Activated naive CD4-positive, alpha-beta T cell treated with anti-CD3 and anti-CD28 coated beads, Interleukin-2, amount 50 U/mL, for 24 hours (primary cell): ENCODE measurements at regions not wholly inside any gene's neighbourhood (a gene's known extent, or its start where the extent isn't known, plus 50 kb on each side); places are given as distances from the start of the nearest gene placed in this dataset.

Experiments
- H3K27ac Mint-ChIP-seq: one replicate; pipeline ENCODE4 v1.8.0; 2021; ENCODE audit warnings: mild to moderate bottlenecking, mixed read lengths
- H3K27me3 Mint-ChIP-seq: one replicate; pipeline ENCODE4 v1.8.0; 2021; ENCODE audit warnings: mixed read lengths
- H3K36me3 Mint-ChIP-seq: one replicate; pipeline ENCODE4 v1.8.0; 2021; ENCODE audit warnings: mixed read lengths
- H3K4me1 Mint-ChIP-seq: one replicate; pipeline ENCODE4 v1.8.0; 2021; ENCODE audit warnings: mixed read lengths
- H3K4me3 Mint-ChIP-seq: one replicate; pipeline ENCODE4 v1.8.0; 2021; ENCODE audit warnings: mild to moderate bottlenecking, mixed read lengths
- H3K9me3 Mint-ChIP-seq: one replicate; pipeline ENCODE4 v1.8.0; 2021; ENCODE audit warnings: mixed read lengths

GRCh38 chr10:10317151-10317550 lies 700.5 kb upstream of the CELF2 start:
- no peak overlapping the region for H3K4me3 Mint-ChIP-seq
- no peaks in the 10 kb centered on the region for H3K4me1 Mint-ChIP-seq
- H3K36me3 Mint-ChIP-seq: no peaks in the 10 kb centered on the region
- H3K9me3 Mint-ChIP-seq: no peaks in the 10 kb centered on the region
- H3K27ac Mint-ChIP-seq: no peak overlapping the region
- H3K27me3 Mint-ChIP-seq: peaks cover 12% of the 10 kb centered on the region

- no peaks in the 10 kb centered on the region for H3K36me3 Mint-ChIP-seq
- no peak overlapping the region for H3K4me3 Mint-ChIP-seq
- H3K9me3 Mint-ChIP-seq: no peaks in the 10 kb centered on the region
- no peaks in the 10 kb centered on the region for H3K4me1 Mint-ChIP-seq
- H3K27me3 Mint-ChIP-seq: peaks cover 12% of the 10 kb centered on the region
- no peak overlapping the region for H3K27ac Mint-ChIP-seq
Measured at GRCh38 chr10:10318856-10319255, 698.8 kb upstream of the CELF2 start.

- Mint-ChIP-seq H3K4me1 (no peaks in the 10 kb centered on the region), H3K27ac (no peak overlapping the region), H3K36me3 (no peaks in the 10 kb centered on the region), H3K27me3 (peaks cover 11% of the 10 kb centered on the region), H3K4me3 (no peak overlapping the region), H3K9me3 (no peaks in the 10 kb centered on the region)
Measured at GRCh38 chr10:10320956-10321355, 696.7 kb upstream of the CELF2 start.

- Mint-ChIP-seq H3K36me3 (no peaks in the 10 kb centered on the region), H3K27ac (no peak overlapping the region), H3K27me3 (peaks cover 14% of the 10 kb centered on the region), H3K9me3 (no peaks in the 10 kb centered on the region), H3K4me1 (no peaks in the 10 kb centered on the region), H3K4me3 (no peak overlapping the region)
Measured at GRCh38 chr10:10326116-10326515, 691.6 kb upstream of the CELF2 start.

GRCh38 chr10:10327934-10328333 lies 689.7 kb upstream of the CELF2 start:
- Mint-ChIP-seq H3K36me3 (no peaks in the 10 kb centered on the region), H3K4me3 (no peak overlapping the region), H3K9me3 (no peaks in the 10 kb centered on the region), H3K4me1 (no peaks in the 10 kb centered on the region), H3K27ac (no peak overlapping the region), H3K27me3 (peaks cover 12% of the 10 kb centered on the region)

- H3K4me1 Mint-ChIP-seq: no peaks in the 10 kb centered on the region
- H3K4me3 Mint-ChIP-seq: no peak overlapping the region
- no peak overlapping the region for H3K27ac Mint-ChIP-seq
- peaks cover 19% of the 10 kb centered on the region for H3K27me3 Mint-ChIP-seq
- no peaks in the 10 kb centered on the region for H3K9me3 Mint-ChIP-seq
- H3K36me3 Mint-ChIP-seq: no peaks in the 10 kb centered on the region
Measured at GRCh38 chr10:10330418-10330817, 687.3 kb upstream of the CELF2 start.

- Mint-ChIP-seq H3K27ac (no peak overlapping the region), H3K4me3 (no peak overlapping the region), H3K9me3 (no peaks in the 10 kb centered on the region), H3K36me3 (no peaks in the 10 kb centered on the region), H3K27me3 (peaks cover 25% of the 10 kb centered on the region), H3K4me1 (no peaks in the 10 kb centered on the region)
Measured at GRCh38 chr10:10332786-10333185, 684.9 kb upstream of the CELF2 start.

- H3K27me3 Mint-ChIP-seq: peaks cover 22% of the 10 kb centered on the region
- H3K36me3 Mint-ChIP-seq: no peaks in the 10 kb centered on the region
- no peaks in the 10 kb centered on the region for H3K9me3 Mint-ChIP-seq
- H3K27ac Mint-ChIP-seq: no peak overlapping the region
- no peaks in the 10 kb centered on the region for H3K4me1 Mint-ChIP-seq
- H3K4me3 Mint-ChIP-seq: no peak overlapping the region
Measured at GRCh38 chr10:10333622-10334021, 684.0 kb upstream of the CELF2 start.

GRCh38 chr10:10338339-10338738 lies 679.3 kb upstream of the CELF2 start:
- H3K27ac Mint-ChIP-seq: no peak overlapping the region
- no peaks in the 10 kb centered on the region for H3K36me3 Mint-ChIP-seq

GRCh38 chr10:10346390-10347150 lies 671.1 kb upstream of the CELF2 start:
- Mint-ChIP-seq H3K4me3 (no peak overlapping the region), H3K36me3 (no peaks in the 10 kb centered on the region), H3K9me3 (peaks cover 3% of the 10 kb centered on the region), H3K27me3 (peaks cover 1% of the 10 kb centered on the region), H3K4me1 (no peaks in the 10 kb centered on the region), H3K27ac (no peak overlapping the region)

More at GRCh38 chr10:10338339-10338738, 679.3 kb upstream of the CELF2 start:
- H3K4me3 Mint-ChIP-seq: no peak overlapping the region
- H3K9me3 Mint-ChIP-seq: no peaks in the 10 kb centered on the region
- peaks cover 16% of the 10 kb centered on the region for H3K27me3 Mint-ChIP-seq
- no peaks in the 10 kb centered on the region for H3K4me1 Mint-ChIP-seq

GRCh38 chr10:10350050-10350449 lies 667.6 kb upstream of the CELF2 start:
- Mint-ChIP-seq H3K27ac (no peak overlapping the region), H3K36me3 (no peaks in the 10 kb centered on the region), H3K4me3 (no peak overlapping the region), H3K9me3 (no peaks in the 10 kb centered on the region), H3K27me3 (peaks cover 1% of the 10 kb centered on the region), H3K4me1 (no peaks in the 10 kb centered on the region)

GRCh38 chr10:10351451-10351850 lies 666.2 kb upstream of the CELF2 start:
- H3K27me3 Mint-ChIP-seq: no peaks in the 10 kb centered on the region
- no peak overlapping the region for H3K27ac Mint-ChIP-seq

GRCh38 chr10:10353326-10353868 lies 664.3 kb upstream of the CELF2 start:
- Mint-ChIP-seq H3K4me1 (no peaks in the 10 kb centered on the region), H3K36me3 (no peaks in the 10 kb centered on the region), H3K27me3 (peaks cover 2% of the 10 kb centered on the region), H3K27ac (no peak overlapping the region), H3K9me3 (no peaks in the 10 kb centered on the region), H3K4me3 (no peak overlapping the region)

More at GRCh38 chr10:10351451-10351850, 666.2 kb upstream of the CELF2 start:
- no peaks in the 10 kb centered on the region for H3K4me1 Mint-ChIP-seq
- no peak overlapping the region for H3K4me3 Mint-ChIP-seq
- H3K36me3 Mint-ChIP-seq: no peaks in the 10 kb centered on the region
- H3K9me3 Mint-ChIP-seq: no peaks in the 10 kb centered on the region

- H3K4me1 Mint-ChIP-seq: no peaks in the 10 kb centered on the region
- no peak overlapping the region for H3K27ac Mint-ChIP-seq
- H3K9me3 Mint-ChIP-seq: no peaks in the 10 kb centered on the region
Measured at GRCh38 chr10:10359263-10359662, 658.4 kb upstream of the CELF2 start.

GRCh38 chr10:10361301-10361885 lies 656.3 kb upstream of the CELF2 start:
- Mint-ChIP-seq H3K27me3 (peaks cover 10% of the 10 kb centered on the region), H3K9me3 (no peaks in the 10 kb centered on the region), H3K27ac (no peak overlapping the region), H3K4me3 (no peak overlapping the region), H3K36me3 (no peaks in the 10 kb centered on the region), H3K4me1 (no peaks in the 10 kb centered on the region)

More at GRCh38 chr10:10359263-10359662, 658.4 kb upstream of the CELF2 start:
- Mint-ChIP-seq H3K4me3 (no peak overlapping the region), H3K27me3 (peaks cover 10% of the 10 kb centered on the region), H3K36me3 (no peaks in the 10 kb centered on the region)

GRCh38 chr10:10362800-10363199 lies 654.9 kb upstream of the CELF2 start:
- peaks cover 8% of the 10 kb centered on the region for H3K27me3 Mint-ChIP-seq
- no peaks in the 10 kb centered on the region for H3K9me3 Mint-ChIP-seq
- H3K36me3 Mint-ChIP-seq: no peaks in the 10 kb centered on the region
- H3K4me1 Mint-ChIP-seq: no peaks in the 10 kb centered on the region
- H3K27ac Mint-ChIP-seq: no peak overlapping the region
- H3K4me3 Mint-ChIP-seq: no peak overlapping the region
